Activated CD4-positive, alpha-beta T cell treated with anti-CD3 and anti-CD28 coated beads, Interleukin-10, Interleukin-2, amounts not matched to agents 100 ng/mL and 50 ng/mL, durations not matched to agents 16 hours and 8 hours (primary cell): ENCODE measurements at regions not wholly inside any gene's neighbourhood (a gene's known extent, or its start where the extent isn't known, plus 50 kb on each side); places are given as distances from the start of the nearest gene placed in this dataset.

Experiments
- DNase-seq: peaks from one replicate; pipeline ENCODE4 v3.0.0-alpha.2; 2020

GRCh38 chr10:43702213-43702935 lies 53.7 kb upstream of the ZNF32 start:
- no peak for DNase-seq

GRCh38 chr10:43701295-43701694 lies 52.6 kb upstream of the ZNF32 start:
- DNase-seq: no peak

- DNase-seq: no peak
Measured at GRCh38 chr10:43700306-43700705, 51.6 kb upstream of the ZNF32 start.

GRCh38 chr10:43699516-43699915 lies 50.8 kb upstream of the ZNF32 start:
- DNase-seq: no peak
